Stimulated activated CD4-positive, alpha-beta T cell treated with anti-CD3 and anti-CD28 coated beads, Interleukin-15, amount 100 ng/mL, for 48 hours (primary cell): ENCODE measurements at regions not wholly inside any gene's neighbourhood (a gene's known extent, or its start where the extent isn't known, plus 50 kb on each side); places are given as distances from the start of the nearest gene placed in this dataset.

Experiments
- DNase-seq, 2 donors: peaks; one replicate each; pipeline ENCODE4 v3.0.0-alpha.2; 2020; ENCODE audit warnings: low read depth in 2 of 2

- no peak for DNase-seq
Measured at GRCh38 chr2:6065703-6066102, 373.5 kb downstream of the SOX11 start.

GRCh38 chr2:6067089-6067488 is 374.9 kb downstream of the SOX11 start:
- DNase-seq, result no peak

DNA sequence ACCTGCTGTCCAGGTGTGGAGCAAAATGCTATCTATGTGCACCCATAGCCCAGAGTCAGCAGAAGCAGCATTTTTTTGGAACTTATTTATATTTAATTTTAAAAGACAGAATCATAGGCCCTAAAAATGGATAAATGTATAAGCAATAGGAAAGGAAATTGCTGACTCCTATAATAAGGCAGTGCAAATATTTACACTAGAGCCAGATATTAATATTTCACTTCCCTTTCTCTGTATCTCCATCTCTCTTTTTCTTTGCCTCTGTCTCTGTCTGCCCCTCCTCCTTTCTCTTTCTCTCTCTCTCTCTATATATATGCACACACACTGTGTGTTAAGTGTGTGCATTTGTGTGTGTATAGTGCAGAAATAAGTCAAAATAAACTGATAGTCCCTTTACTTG is 375.6 kb downstream of the SOX11 start:
- DNase-seq, result no peak

GRCh38 chr2:6068429-6068828 is 376.2 kb downstream of the SOX11 start:
- DNase-seq, result no peak

- no peak for DNase-seq
Measured at GRCh38 chr2:6069381-6069780, 377.2 kb downstream of the SOX11 start.

GRCh38 chr2:6071519-6071918 is 379.3 kb downstream of the SOX11 start:
- no peak for DNase-seq

- DNase-seq, result no peak
Measured at GRCh38 chr2:6072276-6072675, 380.1 kb downstream of the SOX11 start.

- no peak for DNase-seq
Measured at GRCh38 chr2:6072768-6073167, 380.6 kb downstream of the SOX11 start.

DNA sequence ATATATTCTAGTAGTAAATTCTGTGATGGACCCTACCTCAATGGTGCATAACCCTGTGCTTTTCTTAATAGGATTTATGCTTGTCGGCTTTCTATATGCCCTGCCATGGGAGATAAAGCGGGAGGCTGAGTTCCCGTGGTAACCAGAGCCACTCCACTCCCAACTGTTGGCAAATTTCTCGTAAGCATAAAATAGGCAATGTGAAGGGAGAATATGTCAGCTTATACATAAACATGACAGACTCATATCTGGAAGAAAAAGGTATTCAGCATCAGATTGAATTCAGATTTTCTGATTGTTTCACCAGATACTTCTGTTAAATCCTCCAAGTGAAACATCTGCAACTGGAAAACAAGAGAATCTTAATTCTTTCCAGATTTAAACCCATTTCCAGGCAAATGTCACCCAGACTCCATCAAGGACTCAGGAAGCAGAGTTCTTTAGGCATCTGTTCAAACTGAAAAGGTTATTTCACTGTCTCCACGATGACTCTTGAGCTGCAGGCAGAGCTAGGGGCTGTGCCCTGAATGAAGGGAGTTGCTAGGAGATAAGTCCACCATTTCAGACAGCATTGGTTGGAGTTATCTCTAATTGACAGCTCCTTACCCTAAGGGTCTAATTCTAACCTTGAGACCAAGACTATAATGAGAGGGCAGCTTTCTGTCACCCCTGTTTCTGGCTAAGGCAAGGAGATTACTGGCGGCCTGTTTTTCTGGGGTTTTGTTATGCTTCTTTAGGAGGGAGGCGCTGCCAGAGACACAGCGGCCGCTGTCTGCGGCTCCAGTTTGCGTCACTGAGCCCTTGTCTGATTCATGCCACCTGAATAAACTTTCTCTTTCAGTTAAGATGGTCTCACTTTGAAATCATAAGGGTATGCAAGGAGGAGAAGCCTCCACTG is 381.3 kb downstream of the SOX11 start:
- DNase-seq, result no peak

- no peak for DNase-seq
Measured at GRCh38 chr2:6074089-6074643, 382.0 kb downstream of the SOX11 start.

- DNase-seq, result no peak
Measured at GRCh38 chr2:6077585-6077984, 385.4 kb downstream of the SOX11 start.

DNA sequence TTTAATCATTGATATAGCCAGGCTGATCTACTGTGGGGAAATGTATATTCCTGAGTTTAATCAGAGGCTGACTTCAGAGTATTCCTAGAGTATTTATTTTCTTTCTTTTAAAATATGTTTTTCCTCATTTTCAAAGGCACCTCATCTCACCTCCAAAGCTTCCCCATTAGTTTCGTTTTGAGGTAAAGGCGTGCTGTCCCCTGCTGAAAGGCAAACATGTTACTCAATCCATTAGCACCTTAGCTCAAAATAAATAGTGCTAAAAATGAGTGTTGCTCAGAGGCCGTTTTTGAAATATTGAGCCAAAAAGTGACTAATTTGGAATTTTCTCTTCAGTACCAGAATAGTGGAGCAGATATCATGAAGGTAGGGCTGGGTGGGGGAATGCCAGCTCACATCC is 386.2 kb downstream of the SOX11 start:
- no peak for DNase-seq

- DNase-seq, result no peak
Measured at GRCh38 chr2:6079405-6079804, 387.2 kb downstream of the SOX11 start.

DNA sequence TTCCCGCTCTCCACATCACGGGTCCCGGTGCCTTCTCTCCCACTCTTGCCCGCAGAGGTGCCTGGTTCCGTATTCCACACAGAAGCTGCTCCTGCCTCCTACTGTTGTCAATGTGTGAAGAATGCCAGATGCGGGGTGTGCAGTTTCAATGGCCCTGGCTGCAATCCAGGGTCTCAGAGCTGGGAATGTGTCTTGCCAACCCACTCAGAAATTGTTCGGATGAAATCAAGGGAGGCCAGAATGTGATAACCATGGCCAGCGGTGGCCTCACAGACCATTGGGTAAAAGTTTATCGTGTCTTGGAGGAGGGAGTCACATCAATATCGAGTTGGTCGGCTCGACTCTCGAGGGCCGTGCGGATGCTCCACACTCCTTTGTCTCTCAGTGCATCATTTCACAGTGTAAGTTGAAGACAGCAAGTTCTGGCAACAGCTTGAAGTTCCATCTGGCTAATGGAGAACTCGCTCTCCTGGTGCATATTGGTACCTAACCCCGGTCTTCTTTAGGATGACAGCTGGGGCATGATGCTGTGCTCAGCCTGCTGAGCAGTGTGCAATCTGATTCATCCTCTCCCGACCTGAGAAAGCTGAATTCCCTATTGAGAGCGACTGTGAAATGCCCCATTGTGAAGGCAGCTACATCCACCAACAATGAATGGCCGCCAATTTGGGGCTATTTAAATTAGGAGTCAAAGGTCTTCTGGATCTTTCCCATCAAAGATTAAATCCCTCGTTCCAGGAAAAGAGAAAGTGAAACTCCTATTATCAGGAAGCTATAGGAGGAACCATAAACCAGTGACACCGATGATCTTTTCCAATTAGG is 389.0 kb downstream of the SOX11 start:
- DNase-seq, result no peak

GRCh38 chr2:6081955-6082624 is 389.9 kb downstream of the SOX11 start:
- no peak for DNase-seq

GRCh38 chr2:6082625-6083018 is 390.4 kb downstream of the SOX11 start:
- no peak for DNase-seq

GRCh38 chr2:6083136-6083535 is 391.0 kb downstream of the SOX11 start:
- no peak for DNase-seq

- DNase-seq, result no peak
Measured at GRCh38 chr2:6089474-6089873, 397.3 kb downstream of the SOX11 start.

- DNase-seq, result no peak
Measured at GRCh38 chr2:6103372-6103771, 411.2 kb downstream of the SOX11 start.

GRCh38 chr2:6103949-6104348 is 411.8 kb downstream of the SOX11 start:
- no peak for DNase-seq

GRCh38 chr2:6107290-6107689 is 415.1 kb downstream of the SOX11 start:
- DNase-seq, result no peak

DNA sequence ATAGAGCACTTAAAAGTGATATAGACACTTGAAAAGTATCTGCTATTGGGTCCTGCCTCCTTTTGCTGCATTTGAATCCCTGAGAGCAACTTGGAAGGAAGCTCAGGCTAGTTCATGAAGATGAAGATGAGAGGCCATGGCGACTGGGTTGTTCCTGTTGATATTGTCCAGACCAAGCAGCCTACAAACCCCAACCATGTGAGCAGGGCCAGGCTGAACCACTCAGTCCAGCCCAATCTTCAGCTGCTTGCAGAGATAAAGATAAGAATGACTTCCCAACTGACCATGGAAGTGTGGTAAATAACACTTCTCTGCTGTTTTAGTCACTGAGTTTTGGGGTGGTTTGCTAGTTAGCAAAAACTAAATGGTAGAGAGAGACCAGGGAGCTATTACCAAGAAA is 417.6 kb downstream of the SOX11 start:
- no peak for DNase-seq
